ENCODE measurements at regions not wholly inside any gene's neighbourhood (a gene's known extent, or its start where the extent isn't known, plus 50 kb on each side); places are given as distances from the start of the nearest gene placed in this dataset.

GRCh38 chr6:105744815-105745214 is 341.3 kb upstream of the PRDM1 start:
- TF ChIP-seq POLR2A (IDR thresholded peaks at IDR 0.05) (no peak), CTCF (IDR thresholded peaks at IDR 0.05) (no peak)

Measured in thyroid gland (tissue), 4 donors.